Skin of body (tissue), 1 donor: ENCODE measurements at regions not wholly inside any gene's neighbourhood (a gene's known extent, or its start where the extent isn't known, plus 50 kb on each side); places are given as distances from the start of the nearest gene placed in this dataset.

ENCODE experiments used
- DNase-seq: peaks from one replicate; lab custom pipeline; 2025; lab: John Stamatoyannopoulos, UW

GRCh38 chr17:36756695-36757094 lies 155.3 kb downstream of the MRM1 start:
- DNase-seq, result no peak

- DNase-seq, result no peak
These were observed 159.0 kb downstream of the MRM1 start for GRCh38 chr17:36760425-36760824.

- DNase-seq, result no peak
These were observed 160.0 kb downstream of the MRM1 start for GRCh38 chr17:36761203-36761950.

- no peak for DNase-seq
These were observed 164.2 kb downstream of the MRM1 start for GRCh38 chr17:36765436-36766043.

- DNase-seq, result no peak
These were observed 167.0 kb downstream of the MRM1 start for GRCh38 chr17:36768394-36768793.

- no peak for DNase-seq
These were observed 164.2 kb upstream of the LHX1 start for GRCh38 chr17:36773039-36773438.

GRCh38 chr17:36777118-36777517 lies 160.2 kb upstream of the LHX1 start:
- no peak for DNase-seq

GRCh38 chr17:36778448-36778847 lies 158.8 kb upstream of the LHX1 start:
- no peak for DNase-seq

GRCh38 chr17:36779550-36779949 lies 157.7 kb upstream of the LHX1 start:
- DNase-seq, result no peak

- no peak for DNase-seq
These were observed 152.6 kb upstream of the LHX1 start for GRCh38 chr17:36784633-36785032.

GRCh38 chr17:36786867-36787266 lies 150.4 kb upstream of the LHX1 start:
- DNase-seq, result no peak

- DNase-seq, result no peak
These were observed 145.9 kb upstream of the LHX1 start for GRCh38 chr17:36791150-36791941.

- no peak for DNase-seq
These were observed 145.3 kb upstream of the LHX1 start for GRCh38 chr17:36791942-36792475.

- DNase-seq, result no peak
These were observed 144.4 kb upstream of the LHX1 start for GRCh38 chr17:36792849-36793248.

GRCh38 chr17:36793976-36794375 lies 143.3 kb upstream of the LHX1 start:
- DNase-seq, result no peak

GRCh38 chr17:36807496-36808179 lies 129.6 kb upstream of the LHX1 start:
- DNase-seq, result no peak

GRCh38 chr17:36808180-36808661 lies 129.1 kb upstream of the LHX1 start:
- DNase-seq, result no peak

- no peak for DNase-seq
These were observed 124.5 kb upstream of the LHX1 start for GRCh38 chr17:36812762-36813161.

- no peak for DNase-seq
These were observed 123.9 kb upstream of the LHX1 start for GRCh38 chr17:36813357-36813756.

- DNase-seq, result no peak
These were observed 123.2 kb upstream of the LHX1 start for GRCh38 chr17:36813957-36814563.

- DNase-seq, result no peak
These were observed 122.3 kb upstream of the LHX1 start for GRCh38 chr17:36814958-36815357.
